Hepatocyte (in vitro differentiated cells): ENCODE measurements at regions not wholly inside any gene's neighbourhood (a gene's known extent, or its start where the extent isn't known, plus 50 kb on each side); places are given as distances from the start of the nearest gene placed in this dataset.
"Not testable (repeated sequence)": the region's sequence is repeated elsewhere in the genome, so short reads cannot be mapped to it uniquely, and the experiment has no call there.

Experiments used
- DNase-seq: peaks from one replicate; pipeline ENCODE4 v3.0.0-alpha.2; 2016; ENCODE audit warnings: low spot score
- H2AFZ ChIP-seq: fragments of 200-600 bp; sonication (generic); 2 replicates; pipeline ENCODE4 v1.6.0; 2016; ENCODE audit warnings: antibody characterized with exemption, mild to moderate bottlenecking
- H3K27ac ChIP-seq: fragments of 200-600 bp; sonication (generic); 2 replicates; pipeline ENCODE4 v1.5.1; 2016; ENCODE audit warnings: mild to moderate bottlenecking
- H3K27me3 ChIP-seq: fragments of 200-600 bp; sonication (generic); 2 replicates; pipeline ENCODE4 v1.6.1; 2016
- H3K36me3 ChIP-seq: fragments of 200-600 bp; sonication (generic); replicated peaks from 2 replicates; pipeline ENCODE4 v1.5.1; 2016; ENCODE audit warnings: low read depth; ENCODE audit not compliant: insufficient read depth
- H3K4me1 ChIP-seq: fragments of 200-600 bp; sonication (generic); 2 replicates; pipeline ENCODE4 v1.5.1; 2016; ENCODE audit warnings: mild to moderate bottlenecking, moderate library complexity; ENCODE audit not compliant: insufficient read depth
- H3K4me2 ChIP-seq: fragments of 200-600 bp; sonication (generic); 2 replicates; pipeline ENCODE4 v1.6.0; 2016
- H3K4me3 ChIP-seq: fragments of 200-600 bp; sonication (generic); 2 replicates; pipeline ENCODE4 v1.5.1; 2016; ENCODE audit warnings: mild to moderate bottlenecking
- H3K79me2 ChIP-seq: fragments of 200-600 bp; sonication (generic); 2 replicates; pipeline ENCODE4 v1.6.0; 2017; ENCODE audit warnings: mild to moderate bottlenecking
- H3K9me2 ChIP-seq: fragments of 200-600 bp; sonication (generic); replicated peaks from 2 replicates; pipeline ENCODE4 v1.6.0; 2017; ENCODE audit warnings: mild to moderate bottlenecking; ENCODE audit not compliant: insufficient read depth
- H3K9me3 ChIP-seq: fragments of 200-600 bp; sonication (generic); 2 replicates; pipeline ENCODE4 v1.5.1; 2016; ENCODE audit warnings: low read depth, mild to moderate bottlenecking
- H4K20me1 ChIP-seq: fragments of 200-600 bp; sonication (generic); 2 replicates; pipeline ENCODE4 v1.6.0; 2016; ENCODE audit warnings: mild to moderate bottlenecking; ENCODE audit not compliant: insufficient read depth, poor library complexity, severe bottlenecking
- CTCF ChIP-seq: fragments of 200-600 bp; sonication (generic); IDR thresholded peaks from 2 replicates; pipeline ENCODE4 v1.5.1; 2016; ENCODE audit warnings: antibody characterized with exemption, mild to moderate bottlenecking; ENCODE audit not compliant: poor library complexity
- EZH2 ChIP-seq: fragments of 200-600 bp; sonication (generic); IDR thresholded peaks from 2 replicates; pipeline ENCODE4 v1.6.1; 2016; ENCODE audit warnings: antibody characterized with exemption, mild to moderate bottlenecking, borderline replicate concordance
- EZH2phosphoT487 ChIP-seq: fragments of 200-600 bp; sonication (generic); IDR thresholded peaks from one replicate; pipeline ENCODE4 v1.6.1; 2018; ENCODE audit warnings: antibody characterized with exemption, mild to moderate bottlenecking, low read depth, moderate library complexity; ENCODE audit not compliant: unreplicated experiment, severe bottlenecking
- whole genome bisulfite sequencing: methylation state at CpG from one replicate; pipeline ENCODE4 v1.1.6; 2016; ENCODE audit warnings: low lambda C conversion rate; ENCODE audit errors: missing lambda C conversion rate; 5-methylcytosine and 5-hydroxymethylcytosine counted together

GRCh38 chr9:63912451-63912850 lies 1372.6 kb downstream of the FOXD4L5 start:
- WGBS: 77% methylated on average over 6 of the region's 6 CpGs
- not testable (repeated sequence) for H3K9me3 ChIP-seq, H2AFZ ChIP-seq, DNase-seq, H3K79me2 ChIP-seq, H3K4me1 ChIP-seq, H3K36me3 ChIP-seq, H4K20me1 ChIP-seq, H3K9me2 ChIP-seq, H3K27ac ChIP-seq, H3K4me2 ChIP-seq, H3K27me3 ChIP-seq, H3K4me3 ChIP-seq

GRCh38 chr9:63909076-63909475 lies 1375.9 kb downstream of the FOXD4L5 start:
- WGBS: 57% methylated on average over 3 of the region's 3 CpGs

GRCh38 chr9:63899637-63900190 lies 1385.3 kb downstream of the FOXD4L5 start:
- not testable (repeated sequence) for H3K9me3 ChIP-seq, H3K36me3 ChIP-seq, H3K27ac ChIP-seq, DNase-seq, H3K4me1 ChIP-seq, H3K9me2 ChIP-seq, H2AFZ ChIP-seq, H4K20me1 ChIP-seq, H3K79me2 ChIP-seq, H3K4me2 ChIP-seq, H3K4me3 ChIP-seq, H3K27me3 ChIP-seq
- WGBS: 81% methylated on average over 16 of the region's 16 CpGs

More at GRCh38 chr9:63909076-63909475, 1375.9 kb downstream of the FOXD4L5 start:
- not testable (repeated sequence) for H3K4me3 ChIP-seq, H3K27me3 ChIP-seq, H2AFZ ChIP-seq, DNase-seq, H3K27ac ChIP-seq, H4K20me1 ChIP-seq, H3K4me1 ChIP-seq, H3K79me2 ChIP-seq, H3K4me2 ChIP-seq, H3K36me3 ChIP-seq, H3K9me2 ChIP-seq, H3K9me3 ChIP-seq

GRCh38 chr9:63881386-63881785 lies 1403.6 kb downstream of the FOXD4L5 start:
- H3K4me2 ChIP-seq, H3K27ac ChIP-seq, DNase-seq, H4K20me1 ChIP-seq, H3K79me2 ChIP-seq, H3K9me3 ChIP-seq, H3K27me3 ChIP-seq, H3K4me1 ChIP-seq, H3K9me2 ChIP-seq, H3K36me3 ChIP-seq, H3K4me3 ChIP-seq, H2AFZ ChIP-seq: not testable (repeated sequence)
- 68% methylated on average over 4 of the region's 5 CpGs for WGBS

GRCh38 chr9:63876380-63876779 lies 1408.6 kb downstream of the FOXD4L5 start:
- 76% methylated on average over 13 of the region's 17 CpGs for WGBS
- H3K27me3 ChIP-seq, H3K79me2 ChIP-seq, H4K20me1 ChIP-seq, H3K9me2 ChIP-seq, H3K4me2 ChIP-seq, H3K36me3 ChIP-seq, H3K9me3 ChIP-seq, DNase-seq, H3K4me1 ChIP-seq, H3K27ac ChIP-seq, H3K4me3 ChIP-seq, H2AFZ ChIP-seq: not testable (repeated sequence)

- Histone ChIP-seq H3K9me2 (no peaks in the 10 kb centered on the region), H3K4me2 (no peak overlapping the region), H3K9me3 (no peaks in the 10 kb centered on the region), H3K27me3 (no peaks in the 10 kb centered on the region), H4K20me1 (no peaks in the 10 kb centered on the region), H3K4me3 (no peak overlapping the region), H3K79me2 (no peaks in the 10 kb centered on the region), H3K4me1 (no peaks in the 10 kb centered on the region), H3K27ac (no peak overlapping the region), H2AFZ (no peak overlapping the region), H3K36me3 (no peaks in the 10 kb centered on the region)
- DNase-seq: no peak
- 81% methylated on average over 27 of the region's 52 CpGs for WGBS
- TF ChIP-seq EZH2phosphoT487: no peak
- no peak for TF ChIP-seq EZH2
- TF ChIP-seq CTCF: no peak
Measured at GRCh38 chr9:63859475-63860215, 1425.4 kb downstream of the FOXD4L5 start.

- DNase-seq, H3K27ac ChIP-seq, H3K79me2 ChIP-seq, H3K4me2 ChIP-seq, H3K4me1 ChIP-seq, H3K9me2 ChIP-seq, H3K36me3 ChIP-seq, H3K4me3 ChIP-seq, H2AFZ ChIP-seq, H3K27me3 ChIP-seq, H4K20me1 ChIP-seq, H3K9me3 ChIP-seq: not testable (repeated sequence)
- 79% methylated on average over 24 of the region's 24 CpGs for WGBS
Measured at GRCh38 chr9:63859090-63859474, 1425.9 kb downstream of the FOXD4L5 start.

- not testable (repeated sequence) for H3K27me3 ChIP-seq, H3K9me3 ChIP-seq, H4K20me1 ChIP-seq, H3K4me2 ChIP-seq, H3K36me3 ChIP-seq, H3K27ac ChIP-seq, H2AFZ ChIP-seq, H3K9me2 ChIP-seq, H3K79me2 ChIP-seq, H3K4me3 ChIP-seq, DNase-seq, H3K4me1 ChIP-seq
- WGBS: 77% methylated on average over 15 of the region's 15 CpGs
Measured at GRCh38 chr9:63853140-63853751, 1431.8 kb downstream of the FOXD4L5 start.
